ENCODE measurements at regions not wholly inside any gene's neighbourhood (a gene's known extent, or its start where the extent isn't known, plus 50 kb on each side); places are given as distances from the start of the nearest gene placed in this dataset.

- TF ChIP-seq CTCF (IDR thresholded peaks at IDR 0.05; ENCODE audit: low read depth, low read length) (no peak), POLR2A (IDR thresholded peaks at IDR 0.05; ENCODE audit: extremely low read depth, insufficient read length) (no peak), MAX (IDR thresholded peaks at IDR 0.05; ENCODE audit: low read depth, low read length) (no peak), MYC (IDR thresholded peaks at IDR 0.05; ENCODE audit: low read depth, low read length) (no peak)
Observed at GRCh38 chr16:55175389-55175788, 148.6 kb upstream of the IRX6 start.

All from NB4 (cell line).